GM13976 (cell line): ENCODE measurements at regions not wholly inside any gene's neighbourhood (a gene's known extent, or its start where the extent isn't known, plus 50 kb on each side); places are given as distances from the start of the nearest gene placed in this dataset.

Source experiments
- DNase-seq: peaks from one replicate; pipeline ENCODE4 v3.0.0; 2012; ENCODE audit warnings: low spot score
- CTCF ChIP-seq: IDR thresholded peaks from 2 replicates; pipeline ENCODE4 v1.5.1; 2012; ENCODE audit warnings: borderline replicate concordance, mild to moderate bottlenecking; ENCODE audit not compliant: insufficient read depth; ENCODE audit errors: extremely low read depth, missing control alignments, control extremely low read depth
- in situ Hi-C: fragments of 300-500 bp; cut with MboI; formaldehyde crosslinking; loops from one replicate; pipeline ENCODE4 v1.12.0; 2022; ENCODE audit warnings: low sequenced_read_pairs, mixed read lengths, inconsistent platforms; ENCODE audit not compliant: unreplicated experiment

DNA sequence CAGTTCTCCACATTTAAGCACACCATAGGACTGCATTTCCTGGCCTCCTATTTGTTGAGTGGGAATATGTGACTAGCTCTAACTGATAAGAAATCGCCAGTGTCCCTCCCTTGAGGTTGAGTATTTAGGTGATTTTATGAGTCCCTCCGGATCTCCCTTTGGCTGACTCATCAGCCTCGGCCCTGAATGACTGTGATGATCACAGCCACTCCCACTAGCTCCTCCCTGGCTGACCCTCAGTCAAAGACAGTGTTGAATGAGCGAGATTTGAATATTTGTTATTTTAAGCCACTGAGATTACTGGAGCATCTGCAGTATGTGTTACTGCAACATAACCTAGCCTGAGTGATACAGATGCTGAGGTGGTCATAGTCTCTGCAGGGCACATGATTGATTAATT, 515.3 kb downstream of the EPHB1 start:
- no peak for TF ChIP-seq CTCF
- no peak for DNase-seq
- in situ Hi-C loops: no loop called here

- DNase-seq: no peak
- in situ Hi-C loops: no loop called here
- TF ChIP-seq CTCF: no peak
These were observed 516.6 kb downstream of the EPHB1 start for GRCh38 chr3:135311699-135312098.

GRCh38 chr3:135314237-135314636, 519.2 kb downstream of the EPHB1 start:
- in situ Hi-C loops: no loop called here
- no peak for DNase-seq
- no peak for TF ChIP-seq CTCF

DNA sequence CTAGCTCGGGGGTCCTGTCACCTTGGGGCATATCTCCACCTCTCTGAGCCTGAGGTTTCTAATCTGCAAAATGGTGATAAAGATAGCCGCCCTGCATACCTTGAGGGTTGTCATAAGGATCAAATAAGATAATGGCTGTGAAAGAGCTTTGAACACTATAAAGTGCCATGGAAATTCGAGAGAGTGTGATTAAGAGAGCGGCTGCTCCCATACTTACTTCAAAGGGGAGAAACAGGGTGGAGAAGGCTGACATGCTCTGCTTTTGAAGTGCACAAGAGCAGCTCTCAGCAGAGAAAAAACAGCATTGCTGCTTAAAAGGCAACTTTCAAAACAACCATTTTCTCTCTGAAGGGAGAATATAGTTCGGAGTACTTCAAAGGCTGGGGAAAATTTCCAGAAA, 529.2 kb downstream of the EPHB1 start:
- no peak for DNase-seq
- no peak for TF ChIP-seq CTCF
- in situ Hi-C loops: no loop called here

GRCh38 chr3:135325096-135325495, 530.0 kb downstream of the EPHB1 start:
- TF ChIP-seq CTCF: no peak
- DNase-seq: no peak
- in situ Hi-C loops: no loop called here

DNA sequence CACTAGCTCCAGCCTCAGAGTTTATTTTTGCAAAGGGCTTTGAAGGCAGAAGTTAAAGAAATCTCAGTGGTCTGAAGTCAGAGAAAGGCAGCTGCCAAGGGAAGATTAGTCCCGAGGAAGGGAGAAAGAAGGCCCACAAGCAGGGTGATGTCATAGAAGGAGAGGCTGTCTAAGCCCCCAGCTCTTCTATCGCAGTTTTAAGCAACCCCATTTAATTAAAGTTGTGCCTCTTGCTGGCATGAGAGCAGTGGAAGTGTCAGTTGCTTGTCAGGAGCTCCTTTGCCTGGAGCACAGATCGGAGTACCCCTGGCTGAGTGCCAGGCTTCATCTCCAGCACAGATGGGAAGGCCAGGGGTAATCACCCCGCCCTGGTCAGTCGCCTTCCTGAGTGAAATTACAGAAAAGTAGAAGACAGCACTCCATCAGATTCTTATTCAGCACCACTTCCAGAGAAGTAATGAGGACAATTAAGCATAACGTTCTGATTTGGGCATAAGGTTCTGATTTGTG, 530.7 kb downstream of the EPHB1 start:
- TF ChIP-seq CTCF: no peak
- DNase-seq: no peak
- in situ Hi-C loops: no loop called here

DNA sequence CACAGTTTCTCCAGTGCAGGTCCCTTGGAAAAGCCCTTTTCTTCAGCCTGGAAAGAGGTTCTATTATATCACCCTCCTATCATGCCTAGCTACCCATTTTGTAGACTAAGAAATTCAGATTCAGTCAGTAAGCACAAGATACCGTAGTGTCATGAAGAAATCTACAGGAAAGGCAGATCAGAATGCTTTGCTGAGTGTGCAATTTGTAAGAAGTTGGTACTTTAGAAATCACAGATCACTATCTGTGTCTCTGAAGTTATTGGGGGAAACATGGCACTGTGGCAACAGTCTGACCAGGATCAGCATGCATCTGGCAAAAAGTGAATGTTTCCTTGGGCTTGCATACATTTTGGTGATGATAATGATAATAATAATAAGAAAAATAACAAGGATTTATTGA, 531.8 kb downstream of the EPHB1 start:
- DNase-seq: no peak
- in situ Hi-C loops: no loop called here
- TF ChIP-seq CTCF: no peak
